NCI-H510A (cell line): ENCODE measurements at regions not wholly inside any gene's neighbourhood (a gene's known extent, or its start where the extent isn't known, plus 50 kb on each side); places are given as distances from the start of the nearest gene placed in this dataset.
"Not testable (repeated sequence)": the region's sequence is repeated elsewhere in the genome, so short reads cannot be mapped to it uniquely, and the experiment has no call there.

Experiments used
- DNase-seq: peaks from one replicate; lab custom pipeline; 2025; lab: John Stamatoyannopoulos, UW

DNA sequence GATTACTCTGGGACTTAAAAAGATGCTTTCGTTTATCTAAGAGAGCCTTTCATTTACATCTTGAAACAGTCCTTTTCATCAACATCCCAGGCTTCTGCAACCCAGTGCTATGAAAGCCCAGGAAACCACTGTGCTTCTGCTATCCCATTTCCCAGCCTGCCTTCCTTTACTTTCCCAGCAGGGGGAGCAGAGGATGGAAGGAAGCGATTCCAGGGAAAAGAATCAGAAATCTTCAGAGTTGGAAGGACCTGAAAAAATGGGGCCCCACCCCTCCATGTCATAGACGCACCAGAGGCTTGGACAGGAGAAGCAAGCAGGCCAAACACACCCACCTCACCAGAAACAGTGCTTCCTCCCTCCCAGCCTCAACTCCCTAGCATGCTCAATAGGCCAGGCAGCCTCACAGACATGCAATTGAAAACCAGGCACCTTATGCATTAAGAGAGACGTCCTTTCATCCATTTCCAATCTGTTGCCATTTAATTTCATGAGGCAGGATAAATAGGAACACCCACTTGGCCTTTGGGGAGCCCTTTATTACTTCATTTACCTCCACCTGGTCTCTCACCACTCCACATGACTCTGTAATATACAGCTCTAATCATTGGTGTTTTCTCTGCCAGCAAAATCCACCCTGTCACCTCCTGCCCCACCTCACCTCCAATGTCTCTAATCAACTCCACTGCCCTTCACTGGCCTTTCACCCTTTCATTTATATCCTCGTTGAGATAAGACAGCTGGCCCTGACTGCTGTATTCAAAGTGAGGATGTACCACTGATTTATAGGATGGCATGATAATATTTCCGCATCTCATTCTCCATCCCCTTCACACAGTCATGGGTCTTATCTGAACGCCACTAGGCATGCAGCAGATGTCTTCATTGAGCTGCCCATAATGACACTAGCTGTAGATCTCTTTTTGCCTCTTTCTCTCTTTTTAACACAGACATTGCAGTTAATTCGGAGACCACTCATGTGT lies 583.9 kb downstream of the NTRK3 start:
- no peak for DNase-seq

DNA sequence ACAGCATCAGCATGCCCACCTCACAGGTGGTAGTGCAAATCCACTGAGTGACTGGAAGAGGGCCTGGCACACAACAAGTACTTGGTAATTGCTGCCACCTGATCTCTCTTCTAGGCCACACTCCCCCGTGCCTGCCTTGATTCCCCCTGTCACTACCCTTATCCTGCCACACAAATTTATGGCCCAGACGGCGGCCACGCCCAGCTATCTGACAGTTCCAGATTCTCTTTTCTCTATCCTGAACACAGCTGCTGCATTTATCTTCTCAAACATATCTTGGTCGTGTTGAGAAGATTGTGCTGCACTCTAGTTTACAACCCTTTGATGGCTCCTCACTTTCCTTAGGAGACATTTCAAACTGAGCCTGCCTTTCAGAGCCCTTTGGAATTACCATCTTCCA lies 585.2 kb downstream of the NTRK3 start:
- no peak for DNase-seq

GRCh38 chr15:87669846-87670245 lies 586.7 kb downstream of the NTRK3 start:
- no peak for DNase-seq

DNA sequence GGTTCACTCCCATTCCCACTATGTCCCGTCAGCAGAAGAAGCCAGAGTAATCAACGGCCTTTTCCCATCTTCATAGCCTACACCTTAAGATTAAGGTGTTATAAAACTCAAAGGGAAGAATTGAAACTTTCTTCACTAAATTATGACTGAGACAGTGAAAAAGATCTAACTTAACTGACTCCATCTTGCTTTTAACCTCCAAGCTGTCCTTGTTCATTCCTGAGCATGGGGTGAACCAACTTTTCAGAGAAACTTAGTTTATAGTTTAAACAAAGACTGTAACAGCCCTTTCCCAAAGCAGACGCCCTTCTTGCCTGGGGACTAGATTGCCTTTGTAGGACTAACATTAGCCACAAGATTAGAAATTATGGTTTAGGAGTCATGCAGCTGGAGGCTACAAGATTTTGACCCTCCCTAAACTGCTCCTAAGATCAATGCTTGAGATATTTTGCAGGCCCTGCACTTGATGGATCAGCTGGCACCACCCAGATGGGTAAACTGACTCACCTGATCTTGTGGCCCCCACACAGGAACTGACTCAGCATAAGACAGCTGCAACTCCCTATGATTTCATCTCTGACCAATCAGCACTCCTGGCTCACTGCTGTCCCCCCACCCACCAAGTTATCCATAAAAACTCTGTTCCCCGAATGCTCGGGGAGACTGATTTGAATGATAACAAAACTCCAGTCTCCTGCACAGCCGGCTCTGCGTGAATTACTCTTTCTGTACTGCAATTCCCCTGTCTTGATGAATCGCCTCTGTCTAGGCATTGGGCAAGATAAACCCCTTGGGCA lies 587.6 kb downstream of the NTRK3 start:
- not testable (repeated sequence) for DNase-seq

GRCh38 chr15:87667643-87668042 lies 588.9 kb downstream of the NTRK3 start:
- DNase-seq: no peak

DNA sequence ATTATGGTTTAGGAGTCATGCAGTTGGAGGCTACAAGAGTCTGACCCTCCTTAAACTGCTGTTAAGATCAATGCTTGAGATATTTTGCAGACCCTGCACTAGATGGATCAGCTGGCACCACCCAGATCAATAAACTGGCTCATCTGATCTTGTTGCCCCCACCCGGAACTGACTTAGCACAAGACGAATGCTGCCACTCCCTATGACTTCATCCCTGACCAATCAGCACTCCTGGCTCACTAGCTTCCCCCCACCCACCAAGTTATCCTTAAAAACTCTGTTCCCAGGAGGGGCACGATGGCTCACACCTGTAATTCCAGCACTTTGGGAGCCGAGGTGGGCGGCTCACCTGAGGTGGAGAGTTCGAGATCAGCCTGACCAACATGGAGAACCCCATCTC lies 594.0 kb downstream of the NTRK3 start:
- DNase-seq: no peak

DNA sequence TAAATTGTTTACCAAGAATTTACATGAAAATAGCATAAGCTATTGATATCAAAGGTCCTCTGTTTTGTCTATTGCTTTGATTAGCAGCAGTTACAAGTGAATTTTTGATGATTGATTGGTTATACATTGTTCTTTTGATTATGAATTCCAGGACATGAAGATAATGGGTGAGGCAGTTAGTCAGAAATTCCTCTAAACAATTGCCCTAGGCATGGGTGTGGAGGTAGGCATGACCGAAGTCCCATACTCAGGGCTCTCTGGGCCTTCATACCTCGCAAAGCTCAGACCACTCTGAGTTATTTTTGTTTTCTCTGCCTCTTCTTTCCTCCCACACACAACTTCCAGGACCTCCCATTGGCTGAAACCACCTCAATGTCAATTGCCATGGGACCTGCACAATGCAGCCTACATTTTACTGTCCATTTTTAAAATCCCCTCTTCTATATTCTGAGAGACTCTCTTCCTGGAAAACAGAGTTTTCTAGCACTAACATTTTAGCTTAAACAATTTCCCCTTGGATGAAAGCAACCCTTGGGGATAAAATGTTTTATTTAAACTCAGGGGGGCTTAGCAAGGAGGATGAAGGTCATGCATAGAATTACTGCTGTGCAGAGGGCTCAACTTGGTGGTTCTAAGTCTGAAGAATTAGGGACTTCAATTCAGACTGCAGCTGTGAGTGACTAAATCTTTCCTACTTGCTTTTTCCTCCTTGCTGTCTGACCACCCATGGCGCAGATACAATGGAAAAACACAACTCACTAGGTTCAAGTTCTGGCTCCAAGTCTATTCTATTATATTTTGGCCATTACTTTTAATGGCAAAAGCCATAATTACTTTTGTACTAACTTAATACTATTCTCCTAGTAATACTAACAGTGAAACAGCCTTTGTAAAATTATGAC lies 594.8 kb downstream of the NTRK3 start:
- DNase-seq: no peak

DNA sequence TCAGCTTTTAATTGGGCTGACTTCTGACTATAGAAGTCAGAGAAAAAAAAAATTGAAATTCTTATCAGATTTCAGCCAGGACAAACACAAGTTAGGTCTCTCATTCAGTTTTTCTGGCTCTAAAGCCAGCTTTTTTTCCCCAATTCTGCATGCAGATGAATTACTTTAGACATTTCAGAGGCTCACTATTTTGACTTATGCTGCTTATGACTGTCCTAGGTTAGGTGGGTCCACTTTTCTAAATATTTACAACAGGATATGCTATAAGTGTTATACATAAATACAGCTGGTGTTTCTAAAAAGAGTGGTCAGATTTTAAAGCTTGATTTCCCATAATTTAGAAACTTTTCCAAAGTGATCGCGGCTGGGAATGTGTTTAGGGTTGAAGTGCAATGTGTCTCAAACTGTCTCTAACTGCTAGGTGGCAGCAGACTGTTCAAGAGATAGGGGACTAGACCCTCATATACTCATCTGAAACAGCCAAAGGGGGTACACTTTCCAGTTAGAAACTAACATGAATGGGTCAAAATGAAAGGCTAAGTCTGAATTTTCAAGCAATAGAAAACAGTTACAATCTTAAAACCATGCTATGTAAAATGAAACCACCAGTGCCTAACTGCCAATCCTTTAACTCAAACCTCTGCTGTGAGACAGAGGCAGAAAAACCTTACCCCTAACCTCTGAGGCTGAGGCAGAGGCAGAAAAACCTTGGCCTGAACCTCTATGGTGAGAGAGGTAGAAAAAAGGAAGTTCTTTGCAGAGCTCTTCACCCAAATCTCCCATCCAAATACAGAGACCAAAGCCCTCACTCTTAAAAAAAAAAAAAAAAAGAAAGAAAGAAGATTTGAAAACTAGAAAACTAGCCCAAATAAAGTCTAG lies 596.0 kb downstream of the NTRK3 start:
- DNase-seq: no peak

GRCh38 chr15:87656372-87656771 lies 600.2 kb downstream of the NTRK3 start:
- DNase-seq: no peak

DNA sequence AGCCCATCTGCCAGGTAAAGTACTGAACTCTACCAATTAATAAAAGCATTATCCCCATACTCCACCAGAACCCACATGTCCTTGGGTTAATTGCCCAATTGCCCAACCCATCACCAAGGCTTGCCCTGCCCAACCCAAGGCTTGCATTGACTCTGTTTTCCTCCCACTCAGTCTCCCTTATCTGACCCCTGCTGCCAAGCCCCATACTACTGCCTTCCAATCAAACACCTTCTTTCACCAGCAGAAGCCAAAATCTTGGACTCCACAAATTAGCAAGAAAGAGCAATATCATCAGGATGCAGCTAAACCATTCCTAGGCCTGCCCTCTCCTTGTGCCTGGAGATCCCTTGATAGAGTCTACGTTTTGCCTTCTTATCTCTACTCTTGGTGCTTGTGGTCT lies 602.9 kb downstream of the NTRK3 start:
- no peak for DNase-seq

GRCh38 chr15:87649175-87649574 lies 607.4 kb downstream of the NTRK3 start:
- DNase-seq: no peak

GRCh38 chr15:87648278-87648677 lies 608.3 kb downstream of the NTRK3 start:
- no peak for DNase-seq

- DNase-seq: no peak
Measured at GRCh38 chr15:87645723-87646122, 610.8 kb downstream of the NTRK3 start.

DNA sequence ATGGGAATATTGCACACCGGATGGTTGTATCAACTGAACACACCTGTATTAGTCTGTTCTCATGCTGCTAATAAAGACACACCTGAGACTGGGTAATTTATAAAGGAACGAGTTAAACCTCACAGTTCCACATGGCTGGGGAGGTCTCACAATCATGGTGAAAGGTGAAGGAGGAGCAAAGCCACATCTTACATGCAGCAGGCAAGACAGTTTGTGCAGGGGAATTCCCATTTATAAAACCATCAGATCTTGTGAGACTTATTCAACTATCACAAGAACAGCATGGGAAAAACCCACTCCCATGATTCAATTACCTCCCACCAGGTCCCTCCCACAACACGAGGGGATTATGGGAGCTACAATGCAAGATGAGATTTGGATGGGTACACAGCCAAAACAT lies 613.5 kb downstream of the NTRK3 start:
- not testable (repeated sequence) for DNase-seq

- DNase-seq: no peak
Measured at GRCh38 chr15:87639305-87640011, 617.1 kb downstream of the NTRK3 start.

- no peak for DNase-seq
Measured at GRCh38 chr15:87638554-87639083, 617.9 kb downstream of the NTRK3 start.

- no peak for DNase-seq
Measured at GRCh38 chr15:87634361-87634760, 622.2 kb downstream of the NTRK3 start.

GRCh38 chr15:87633525-87633924 lies 623.0 kb downstream of the NTRK3 start:
- no peak for DNase-seq

DNA sequence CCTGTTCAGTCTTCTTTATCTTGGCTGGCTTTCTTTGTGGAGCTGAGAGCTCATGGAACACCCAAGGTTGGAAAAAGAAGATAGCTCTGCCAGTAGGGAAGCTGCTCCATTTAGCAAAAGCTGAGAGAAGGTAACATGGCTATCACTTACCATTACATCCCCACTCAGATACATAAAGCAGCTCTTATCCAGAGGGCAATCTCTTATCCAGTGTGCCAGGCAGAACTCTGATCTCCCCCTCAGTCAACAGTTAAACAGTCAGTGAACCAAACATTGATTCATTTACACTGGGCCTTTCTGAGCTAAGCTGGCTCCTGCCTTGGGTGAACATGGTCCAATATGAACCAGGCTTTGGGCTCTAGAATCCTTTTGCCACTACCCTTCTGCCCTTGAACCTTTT lies 624.2 kb downstream of the NTRK3 start:
- no peak for DNase-seq

GRCh38 chr15:87631775-87632174 lies 624.8 kb downstream of the NTRK3 start:
- no peak for DNase-seq
